ENCODE measurements at regions not wholly inside any gene's neighbourhood (a gene's known extent, or its start where the extent isn't known, plus 50 kb on each side); places are given as distances from the start of the nearest gene placed in this dataset.

- Histone ChIP-seq H3K4ac (ENCODE audit: low read depth, low read length) (no peak overlapping the region), H3K27ac (ENCODE audit: insufficient read depth, low read length) (no peak overlapping the region), H2BK120ac (ENCODE audit: low read depth, low read length) (no peak overlapping the region), H4K5ac (ENCODE audit: low read depth, low read length) (no peak overlapping the region), H3K56ac (ENCODE audit: extremely low read depth, insufficient read depth, low read length) (no peak overlapping the region), H2BK20ac (ENCODE audit: low read depth, low read length) (no peak overlapping the region), H2BK5ac (ENCODE audit: low read depth, low read length, poor library complexity, severe bottlenecking) (no peak overlapping the region), H3K9ac (ENCODE audit: low read depth, low read length) (no peak overlapping the region), H3K79me1 (ENCODE audit: low read depth in 1 of 2, low read length in 2 of 2) (no peaks in the 10 kb centered on the region), H2BK15ac (ENCODE audit: low read depth, low read length) (no peak overlapping the region), H3K18ac (ENCODE audit: low read depth, low read length) (no peak overlapping the region), H3K36me3 (ENCODE audit: control insufficient read depth, insufficient read depth, low read length) (no peaks in the 10 kb centered on the region), H4K8ac (ENCODE audit: low read depth in 2 of 2, low read length in 2 of 2) (no peak overlapping the region), H3K27me3 (ENCODE audit: control insufficient read depth, insufficient read depth, low read length) (0 out of 2 replicates have a peak, but pooled peaks cover 2% of the 10 kb centered on the region), H2AK9ac (replicated peaks; ENCODE audit: low read depth, low read length, poor library complexity) (no peak overlapping the region), H3K4me1 (ENCODE audit: control insufficient read depth, insufficient read depth, low read length) (no peaks in the 10 kb centered on the region), H4K20me1 (ENCODE audit: insufficient read depth, low read length) (no peaks in the 10 kb centered on the region), H3K23ac (ENCODE audit: low read depth, low read length) (no peak overlapping the region), H3K9me3 (ENCODE audit: control insufficient read depth, insufficient read depth, low read length) (no peaks in the 10 kb centered on the region), H3K9me1 (ENCODE audit: insufficient read depth, low read length) (no peaks in the 10 kb centered on the region), H4K91ac (ENCODE audit: insufficient read depth, low read depth, low read length) (no peak overlapping the region), H2AFZ (replicated peaks; ENCODE audit: low read length, poor library complexity) (no peak overlapping the region), H3K4me3 (ENCODE audit: insufficient read depth, low read depth, low read length) (no peak overlapping the region), H2AK5ac (ENCODE audit: low read depth, low read length) (no peak overlapping the region), H3K4me2 (ENCODE audit: low read depth, low read length) (no peak overlapping the region), H3K14ac (replicated peaks; ENCODE audit: low read depth, low read length) (no peak overlapping the region)
- POLR2A ChIA-PET (ENCODE audit: unreplicated experiment): no interaction called here
- in situ Hi-C loops (cut with MboI; ENCODE audit: low sequenced_read_pairs): no loop called here
- CTCF ChIA-PET: interaction anchor here (0.6 kb wide), 1 partner anchor 1121 kb away, joined by 7 read pairs; no protein-coding TSS in a partner anchor
- ATAC-seq (ENCODE audit: low read depth) (no peak), DNase-seq (no peak)
- dilution Hi-C loops (cut with HindIII; ENCODE audit: low sequenced_read_pairs, unreplicated experiment): no loop called here
- no TSS peak for BruUV-seq (replicated peaks)
- TF ChIP-seq NFE2L2 (IDR thresholded peaks at IDR 0.05; ENCODE audit: low read depth, low read length) (no peak), USF2 (IDR thresholded peaks at IDR 0.05; ENCODE audit: low read depth, low read length) (no peak), CTCF (conservative IDR thresholded peaks at IDR 0.05; ENCODE audit: low read depth, low read length) (no peak), RCOR1 (IDR thresholded peaks at IDR 0.05; ENCODE audit: insufficient replicate concordance, low read length) (no peak), POLR2A (IDR thresholded peaks at IDR 0.05; ENCODE audit: low read depth, low read length) (no peak), RAD21 (IDR thresholded peaks at IDR 0.05; ENCODE audit: low read length) (no peak), CHD1 (IDR thresholded peaks at IDR 0.05; ENCODE audit: low read depth, low read length) (no peak), MAFK (IDR thresholded peaks at IDR 0.05; ENCODE audit: low read depth, low read length) (no peak), CEBPB (IDR thresholded peaks at IDR 0.05; ENCODE audit: low read depth, low read length) (no peak), MAZ (IDR thresholded peaks at IDR 0.05; ENCODE audit: borderline replicate concordance, low read depth, low read length) (no peak), FOS (IDR thresholded peaks at IDR 0.05; ENCODE audit: low read depth, low read length) (no peak), ELK1 (IDR thresholded peaks at IDR 0.05; ENCODE audit: borderline replicate concordance, low read depth, low read length) (no peak), SMC3 (IDR thresholded peaks at IDR 0.05; ENCODE audit: low read depth, low read length) (no peak), RFX5 (IDR thresholded peaks at IDR 0.05; ENCODE audit: low read depth, low read length) (no peak)
- WGBS, 2 experiments (ENCODE audit: extremely low coverage in 2 of 2, insufficient read length in 1 of 2): no CpG with 5 or more reads among the region's 3 CpGs
- intact Hi-C loops (cut with micrococcal nuclease): loop anchor here (10.0 kb wide), 1 partner anchor 356 kb away; no protein-coding TSS in a partner anchor
These were observed 484.7 kb upstream of the PODXL start for GRCh38 chr7:132041108-132041507.

All from IMR-90 (cell line).